ENCODE measurements at regions not wholly inside any gene's neighbourhood (a gene's known extent, or its start where the extent isn't known, plus 50 kb on each side); places are given as distances from the start of the nearest gene placed in this dataset.

DNA sequence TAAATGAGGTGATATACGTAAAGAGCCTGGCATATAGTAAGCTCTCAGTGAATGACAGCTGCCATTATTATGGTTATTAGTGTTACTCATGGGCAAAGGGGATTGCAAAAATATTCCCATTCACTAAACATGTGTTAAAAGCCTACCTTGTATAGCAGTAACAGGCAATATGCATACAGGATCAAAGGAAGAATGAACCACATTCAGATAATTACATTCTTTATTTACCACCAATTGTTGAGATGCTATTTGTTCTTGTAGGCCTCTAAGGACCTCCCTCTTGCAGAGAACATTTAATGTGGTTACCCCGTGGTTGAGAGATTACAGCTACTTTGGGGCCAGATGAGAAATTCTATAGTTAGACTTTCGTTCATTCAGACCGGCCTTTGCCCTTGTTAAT, 82.7 kb upstream of the DRD2 start:
- no TSS peak for BruUV-seq (replicated peaks)
- H3K27me3 ChIP-seq (replicated peaks in 1 of 2; ENCODE audit: control insufficient read depth in 2 of 2, insufficient read depth in 2 of 2, low read length in 1 of 2), result peaks cover 0 to 2% of the 10 kb centered on the region in 2 experiments; a peak in 1 of 4 replicates
- H3K4me3 ChIP-seq, result no peak overlapping the region
- in situ Hi-C loops (cut with MboI) (no loop called here), intact Hi-C loops (cut with micrococcal nuclease; ENCODE audit: unreplicated experiment) (no loop called here)
- no peak overlapping the region for H3K9ac ChIP-seq (ENCODE audit: control insufficient read depth, insufficient read depth, low read length)
- H4K20me1 ChIP-seq (ENCODE audit: control insufficient read depth, insufficient read depth), result no peaks in the 10 kb centered on the region
- CTCF ChIA-PET, result interaction anchor here (2.3 kb wide), 1 partner anchor 11 kb away, joined by 6 read pairs; no protein-coding TSS in a partner anchor
- RAD21 ChIA-PET (ENCODE audit: unreplicated experiment), result no interaction called here
- DNase-seq (ENCODE audit: low read depth, low spot score) (no peak), FAIRE-seq (no peak), ATAC-seq (no peak)
- SMC1A ChIA-PET (ENCODE audit: uncharacterized antibody, unreplicated experiment), result no interaction called here
- 21% methylated on average over 4 of the region's 4 CpGs for WGBS (ENCODE audit: insufficient coverage, insufficient replicate concordance, low lambda C conversion rate, missing lambda C conversion rate)
- POLR2A ChIA-PET, result no interaction called here
- no peaks in the 10 kb centered on the region for H3K36me3 ChIP-seq (ENCODE audit: control insufficient read depth in 2 of 2, insufficient read depth in 2 of 2, low read length in 1 of 2)
- H2AFZ ChIP-seq (ENCODE audit: control insufficient read depth, low read depth, low read length), result no peak overlapping the region
- H3K27ac ChIP-seq (ENCODE audit: control insufficient read depth, insufficient read depth), result no peak overlapping the region
- no peak overlapping the region for H3K4me2 ChIP-seq (ENCODE audit: control insufficient read depth, insufficient read depth)
- no peaks in the 10 kb centered on the region for H3K9me3 ChIP-seq (replicated peaks; ENCODE audit: control insufficient read depth, insufficient read depth, low read length)
- TF ChIP-seq CHD2 (IDR thresholded peaks at IDR 0.05; ENCODE audit: borderline replicate concordance, low read depth, low read length) (no peak), FOXM1 (IDR thresholded peaks at IDR 0.05; ENCODE audit: low read depth, low read length) (no peak), NRF1 (conservative IDR thresholded peaks at IDR 0.05; ENCODE audit: low read depth, low read length) (no peak), SUPT20H (IDR thresholded peaks at IDR 0.05; ENCODE audit: borderline replicate concordance, control insufficient read depth, low read depth, low read length) (no peak), CBX3 (IDR thresholded peaks at IDR 0.05; ENCODE audit: borderline replicate concordance, low read depth) (no peak), DPF2 (IDR thresholded peaks at IDR 0.05) (no peak), IKZF1 (conservative IDR thresholded peaks at IDR 0.05) (no peak), MEF2B (IDR thresholded peaks at IDR 0.05; ENCODE audit: partially characterized antibody, poor library complexity, severe bottlenecking) (no peak), CBFB (IDR thresholded peaks at IDR 0.05; ENCODE audit: low read depth) (no peak), NFYB (IDR thresholded peaks at IDR 0.05; ENCODE audit: insufficient read depth, low read depth, low read length) (no peak), FOXK2 (IDR thresholded peaks at IDR 0.05) (no peak), RAD51 (IDR thresholded peaks at IDR 0.05) (no peak), TCF7 (IDR thresholded peaks at IDR 0.05; ENCODE audit: borderline replicate concordance) (no peak), SIN3A (IDR thresholded peaks at IDR 0.05; ENCODE audit: low read depth, low read length) (no peak)
- TF ChIP-seq, protein P1, sequence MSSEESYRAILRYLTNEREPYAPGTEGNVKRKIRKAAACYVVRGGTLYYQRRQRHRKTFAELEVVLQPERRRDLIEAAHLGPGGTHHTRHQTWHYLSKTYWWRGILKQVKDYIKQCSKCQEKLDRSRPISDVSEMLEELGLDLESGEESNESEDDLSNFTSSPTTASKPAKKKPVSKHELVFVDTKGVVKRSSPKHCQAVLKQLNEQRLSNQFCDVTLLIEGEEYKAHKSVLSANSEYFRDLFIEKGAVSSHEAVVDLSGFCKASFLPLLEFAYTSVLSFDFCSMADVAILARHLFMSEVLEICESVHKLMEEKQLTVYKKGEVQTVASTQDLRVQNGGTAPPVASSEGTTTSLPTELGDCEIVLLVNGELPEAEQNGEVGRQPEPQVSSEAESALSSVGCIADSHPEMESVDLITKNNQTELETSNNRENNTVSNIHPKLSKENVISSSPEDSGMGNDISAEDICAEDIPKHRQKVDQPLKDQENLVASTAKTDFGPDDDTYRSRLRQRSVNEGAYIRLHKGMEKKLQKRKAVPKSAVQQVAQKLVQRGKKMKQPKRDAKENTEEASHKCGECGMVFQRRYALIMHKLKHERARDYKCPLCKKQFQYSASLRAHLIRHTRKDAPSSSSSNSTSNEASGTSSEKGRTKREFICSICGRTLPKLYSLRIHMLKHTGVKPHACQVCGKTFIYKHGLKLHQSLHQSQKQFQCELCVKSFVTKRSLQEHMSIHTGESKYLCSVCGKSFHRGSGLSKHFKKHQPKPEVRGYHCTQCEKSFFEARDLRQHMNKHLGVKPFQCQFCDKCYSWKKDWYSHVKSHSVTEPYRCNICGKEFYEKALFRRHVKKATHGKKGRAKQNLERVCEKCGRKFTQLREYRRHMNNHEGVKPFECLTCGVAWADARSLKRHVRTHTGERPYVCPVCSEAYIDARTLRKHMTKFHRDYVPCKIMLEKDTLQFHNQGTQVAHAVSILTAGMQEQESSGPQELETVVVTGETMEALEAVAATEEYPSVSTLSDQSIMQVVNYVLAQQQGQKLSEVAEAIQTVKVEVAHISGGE (CRISPR knock-in tag; IDR thresholded peaks at IDR 0.05), result no peak
- TF ChIP-seq, protein P2, sequence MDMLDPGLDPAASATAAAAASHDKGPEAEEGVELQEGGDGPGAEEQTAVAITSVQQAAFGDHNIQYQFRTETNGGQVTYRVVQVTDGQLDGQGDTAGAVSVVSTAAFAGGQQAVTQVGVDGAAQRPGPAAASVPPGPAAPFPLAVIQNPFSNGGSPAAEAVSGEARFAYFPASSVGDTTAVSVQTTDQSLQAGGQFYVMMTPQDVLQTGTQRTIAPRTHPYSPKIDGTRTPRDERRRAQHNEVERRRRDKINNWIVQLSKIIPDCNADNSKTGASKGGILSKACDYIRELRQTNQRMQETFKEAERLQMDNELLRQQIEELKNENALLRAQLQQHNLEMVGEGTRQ (IDR thresholded peaks at IDR 0.05; ENCODE audit: borderline replicate concordance, low read depth, low read length), result no peak
- TF ChIP-seq, protein P3, sequence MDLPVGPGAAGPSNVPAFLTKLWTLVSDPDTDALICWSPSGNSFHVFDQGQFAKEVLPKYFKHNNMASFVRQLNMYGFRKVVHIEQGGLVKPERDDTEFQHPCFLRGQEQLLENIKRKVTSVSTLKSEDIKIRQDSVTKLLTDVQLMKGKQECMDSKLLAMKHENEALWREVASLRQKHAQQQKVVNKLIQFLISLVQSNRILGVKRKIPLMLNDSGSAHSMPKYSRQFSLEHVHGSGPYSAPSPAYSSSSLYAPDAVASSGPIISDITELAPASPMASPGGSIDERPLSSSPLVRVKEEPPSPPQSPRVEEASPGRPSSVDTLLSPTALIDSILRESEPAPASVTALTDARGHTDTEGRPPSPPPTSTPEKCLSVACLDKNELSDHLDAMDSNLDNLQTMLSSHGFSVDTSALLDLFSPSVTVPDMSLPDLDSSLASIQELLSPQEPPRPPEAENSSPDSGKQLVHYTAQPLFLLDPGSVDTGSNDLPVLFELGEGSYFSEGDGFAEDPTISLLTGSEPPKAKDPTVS (IDR thresholded peaks at IDR 0.05; ENCODE audit: low read depth, low read length), result no peak
- TF ChIP-seq, protein P4, sequence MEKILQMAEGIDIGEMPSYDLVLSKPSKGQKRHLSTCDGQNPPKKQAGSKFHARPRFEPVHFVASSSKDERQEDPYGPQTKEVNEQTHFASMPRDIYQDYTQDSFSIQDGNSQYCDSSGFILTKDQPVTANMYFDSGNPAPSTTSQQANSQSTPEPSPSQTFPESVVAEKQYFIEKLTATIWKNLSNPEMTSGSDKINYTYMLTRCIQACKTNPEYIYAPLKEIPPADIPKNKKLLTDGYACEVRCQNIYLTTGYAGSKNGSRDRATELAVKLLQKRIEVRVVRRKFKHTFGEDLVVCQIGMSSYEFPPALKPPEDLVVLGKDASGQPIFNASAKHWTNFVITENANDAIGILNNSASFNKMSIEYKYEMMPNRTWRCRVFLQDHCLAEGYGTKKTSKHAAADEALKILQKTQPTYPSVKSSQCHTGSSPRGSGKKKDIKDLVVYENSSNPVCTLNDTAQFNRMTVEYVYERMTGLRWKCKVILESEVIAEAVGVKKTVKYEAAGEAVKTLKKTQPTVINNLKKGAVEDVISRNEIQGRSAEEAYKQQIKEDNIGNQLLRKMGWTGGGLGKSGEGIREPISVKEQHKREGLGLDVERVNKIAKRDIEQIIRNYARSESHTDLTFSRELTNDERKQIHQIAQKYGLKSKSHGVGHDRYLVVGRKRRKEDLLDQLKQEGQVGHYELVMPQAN (conservative IDR thresholded peaks at IDR 0.05), result no peak
- no peaks in the 10 kb centered on the region for H3K79me2 ChIP-seq (ENCODE audit: control insufficient read depth, insufficient read depth, low read length)
- no peaks in the 10 kb centered on the region for H3K4me1 ChIP-seq (ENCODE audit: control insufficient read depth, insufficient read depth, low read length)
